C4-2B (cell line): ENCODE measurements at regions not wholly inside any gene's neighbourhood (a gene's known extent, or its start where the extent isn't known, plus 50 kb on each side); places are given as distances from the start of the nearest gene placed in this dataset.

Experiments
- ZFX ChIP-seq: fragments of 450-650 bp; IDR thresholded peaks from 2 replicates; pipeline ENCODE4 v1.6.1; 2017
- TF ChIP-seq, protein P1 (sequence below): fragments of 450-650 bp; conservative IDR thresholded peaks from 2 replicates; pipeline ENCODE4 v1.5.1; 2017; ENCODE audit warnings: mild to moderate bottlenecking

DNA sequence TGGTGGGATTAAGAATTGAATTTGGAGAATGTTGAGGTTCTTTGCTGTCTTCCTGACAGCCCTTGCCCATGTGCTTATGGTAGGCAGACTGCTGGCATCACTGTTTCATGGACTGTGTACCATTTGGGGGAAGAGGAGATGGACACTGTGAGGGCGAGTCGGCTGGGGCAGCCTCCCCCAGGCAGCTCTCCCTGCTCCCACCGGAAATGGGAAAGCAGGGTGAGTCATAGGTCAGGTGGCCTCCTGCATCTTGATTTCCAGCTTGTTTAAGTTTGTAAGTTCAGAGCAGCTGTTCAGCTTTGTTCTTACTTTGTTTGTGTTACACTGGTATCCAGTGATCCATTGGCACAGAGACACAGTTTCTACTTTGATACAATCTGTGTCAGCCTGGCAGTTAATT is 87.2 kb upstream of the CNIH3 start:
- TF ChIP-seq, protein P1, sequence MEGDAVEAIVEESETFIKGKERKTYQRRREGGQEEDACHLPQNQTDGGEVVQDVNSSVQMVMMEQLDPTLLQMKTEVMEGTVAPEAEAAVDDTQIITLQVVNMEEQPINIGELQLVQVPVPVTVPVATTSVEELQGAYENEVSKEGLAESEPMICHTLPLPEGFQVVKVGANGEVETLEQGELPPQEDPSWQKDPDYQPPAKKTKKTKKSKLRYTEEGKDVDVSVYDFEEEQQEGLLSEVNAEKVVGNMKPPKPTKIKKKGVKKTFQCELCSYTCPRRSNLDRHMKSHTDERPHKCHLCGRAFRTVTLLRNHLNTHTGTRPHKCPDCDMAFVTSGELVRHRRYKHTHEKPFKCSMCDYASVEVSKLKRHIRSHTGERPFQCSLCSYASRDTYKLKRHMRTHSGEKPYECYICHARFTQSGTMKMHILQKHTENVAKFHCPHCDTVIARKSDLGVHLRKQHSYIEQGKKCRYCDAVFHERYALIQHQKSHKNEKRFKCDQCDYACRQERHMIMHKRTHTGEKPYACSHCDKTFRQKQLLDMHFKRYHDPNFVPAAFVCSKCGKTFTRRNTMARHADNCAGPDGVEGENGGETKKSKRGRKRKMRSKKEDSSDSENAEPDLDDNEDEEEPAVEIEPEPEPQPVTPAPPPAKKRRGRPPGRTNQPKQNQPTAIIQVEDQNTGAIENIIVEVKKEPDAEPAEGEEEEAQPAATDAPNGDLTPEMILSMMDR = no peak
- TF ChIP-seq ZFX = no peak
